Stimulated activated CD8-positive, alpha-beta memory T cell treated with anti-CD3 and anti-CD28 coated beads, Interleukin-4, amount 100 ng/mL, for 24 hours (primary cell): ENCODE measurements at regions not wholly inside any gene's neighbourhood (a gene's known extent, or its start where the extent isn't known, plus 50 kb on each side); places are given as distances from the start of the nearest gene placed in this dataset.

Experiments used
- DNase-seq: peaks from one replicate; pipeline ENCODE4 v3.0.0-alpha.2; 2020; ENCODE audit warnings: low read depth

DNA sequence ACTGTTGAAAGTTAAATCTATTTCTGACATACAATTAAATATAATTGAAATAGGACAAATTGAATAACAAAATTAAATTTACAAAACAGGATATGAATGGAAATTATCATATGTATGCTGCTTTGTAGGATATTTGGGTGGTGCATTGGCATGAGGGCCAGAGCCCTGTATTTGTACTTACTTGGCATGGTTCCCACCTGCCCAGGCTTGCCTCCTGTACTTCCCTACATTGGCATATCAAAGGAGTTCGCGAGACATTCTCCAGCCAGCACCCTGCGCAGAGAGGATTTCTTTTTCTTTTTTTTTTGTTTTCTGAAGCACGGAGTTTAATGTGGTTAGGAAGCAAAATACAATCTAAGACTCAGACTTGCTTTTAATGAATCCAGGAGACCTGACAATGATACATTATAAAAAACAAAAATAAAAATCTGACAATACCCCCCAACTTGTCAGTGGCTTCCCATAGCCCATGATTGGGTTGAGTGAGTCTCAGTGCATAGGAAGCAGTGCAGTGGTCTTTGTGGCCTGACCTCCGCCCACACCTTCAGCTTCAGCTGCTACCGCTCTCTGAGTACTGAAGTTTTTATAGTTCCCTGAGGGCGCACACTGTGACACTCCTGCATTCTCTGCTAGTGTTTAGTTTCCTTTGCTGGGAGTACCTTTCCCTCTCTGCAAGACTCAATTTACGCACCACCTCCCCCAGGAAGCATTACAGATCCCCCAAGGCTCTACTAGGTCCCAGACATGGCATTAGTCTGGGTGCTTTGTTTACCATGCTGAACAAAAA lies 440.8 kb downstream of the UTRN start:
- DNase-seq: peak; percentile 13

DNA sequence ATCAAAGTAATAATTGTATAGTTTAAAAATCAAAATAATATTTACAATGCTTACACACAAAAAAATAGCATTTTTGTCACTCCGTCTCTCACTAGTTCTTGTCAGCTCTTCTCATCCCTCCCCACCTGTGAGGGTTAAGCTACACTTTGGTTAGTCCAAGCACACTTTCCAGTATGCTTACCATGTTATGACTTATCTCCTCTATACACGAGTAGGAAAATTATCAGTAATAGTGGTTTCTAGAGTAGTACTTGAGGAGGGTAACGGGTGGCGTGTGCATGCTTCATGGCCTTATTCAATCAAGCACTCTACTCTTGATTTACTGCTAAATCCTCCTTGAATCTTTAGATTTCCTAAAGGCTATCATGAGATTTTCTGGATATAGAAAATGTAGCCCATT lies 443.7 kb downstream of the UTRN start:
- DNase-seq: no peak

DNA sequence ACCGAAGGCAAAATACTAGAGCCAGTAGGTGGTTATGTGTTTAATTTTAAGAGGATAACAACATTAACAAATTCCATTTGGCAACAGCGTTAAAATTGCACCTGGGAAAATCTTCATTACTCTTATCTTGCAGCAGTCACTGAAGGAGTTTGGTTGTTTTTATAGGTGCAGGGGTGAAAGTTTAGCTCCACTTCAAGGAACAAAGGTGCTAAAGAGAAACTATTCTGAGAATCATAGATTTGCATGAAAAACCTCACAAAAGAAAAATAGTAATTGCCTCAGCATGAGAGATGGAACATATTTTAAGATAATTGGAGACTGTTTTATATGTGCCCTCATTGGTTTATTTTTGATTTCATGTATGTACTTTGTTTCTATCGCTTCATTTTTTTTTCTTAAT lies 444.4 kb downstream of the UTRN start:
- DNase-seq: no peak

DNA sequence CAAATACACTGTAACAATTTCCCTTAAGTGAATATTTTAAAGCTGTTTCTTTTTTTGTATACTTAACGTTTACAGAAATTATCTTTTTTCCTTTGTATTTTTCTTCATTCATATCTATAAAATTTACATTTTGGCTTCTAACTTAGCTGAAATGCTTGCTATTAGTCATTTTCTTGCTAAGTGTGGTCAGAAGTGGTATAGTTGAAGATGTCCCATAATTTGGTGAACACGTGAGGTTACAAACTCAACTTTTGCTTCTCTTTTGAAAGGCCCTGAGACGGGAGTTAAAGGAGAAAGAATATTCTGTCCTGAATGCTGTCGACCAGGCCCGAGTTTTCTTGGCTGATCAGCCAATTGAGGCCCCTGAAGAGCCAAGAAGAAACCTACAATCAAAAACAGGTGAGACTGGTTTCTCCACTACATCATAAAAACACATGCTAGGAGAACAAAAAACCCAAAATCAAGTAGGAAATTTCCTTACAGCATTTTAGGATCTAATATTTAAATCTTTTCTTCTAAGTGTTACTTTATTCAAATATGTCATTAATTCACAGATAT lies 445.0 kb downstream of the UTRN start:
- no peak for DNase-seq

DNA sequence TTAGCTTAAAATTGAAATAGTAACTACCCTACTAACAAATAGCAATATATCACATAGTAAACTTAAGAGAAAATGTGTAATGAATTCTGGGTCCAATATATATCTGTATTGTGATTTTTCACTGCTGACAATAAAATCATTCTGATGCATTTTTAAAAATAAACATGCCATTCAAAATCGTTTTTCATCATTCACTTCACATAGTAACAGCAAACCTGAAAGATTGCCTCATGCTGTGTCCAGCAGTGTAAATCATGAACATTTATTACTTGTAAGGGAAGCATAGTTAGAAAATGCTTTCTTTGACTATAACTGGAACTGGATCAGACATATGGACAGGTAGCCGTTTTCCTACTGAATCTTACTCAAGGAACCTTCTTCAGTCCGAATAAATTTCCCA lies 446.1 kb downstream of the UTRN start:
- DNase-seq: no peak

DNA sequence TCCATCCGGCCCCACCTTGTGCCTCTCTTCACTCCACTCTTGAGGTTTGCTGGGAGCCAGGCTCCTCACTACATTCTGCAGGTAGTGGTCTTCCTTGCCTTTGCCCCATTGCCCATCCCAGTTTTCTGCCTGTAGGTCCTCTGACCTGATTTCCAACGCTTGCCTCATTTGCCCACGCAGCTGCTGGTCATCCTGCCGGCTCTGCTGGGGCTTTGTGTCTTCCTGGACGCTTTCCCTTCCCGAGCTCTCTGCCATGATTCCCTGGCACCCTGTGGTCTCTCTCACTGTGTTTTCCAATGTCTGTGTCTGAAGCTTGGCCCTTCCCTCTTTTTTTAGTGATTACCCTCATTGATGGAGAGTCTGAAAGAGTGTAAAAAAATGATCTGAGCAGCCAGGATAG lies 451.6 kb downstream of the UTRN start:
- no peak for DNase-seq

DNA sequence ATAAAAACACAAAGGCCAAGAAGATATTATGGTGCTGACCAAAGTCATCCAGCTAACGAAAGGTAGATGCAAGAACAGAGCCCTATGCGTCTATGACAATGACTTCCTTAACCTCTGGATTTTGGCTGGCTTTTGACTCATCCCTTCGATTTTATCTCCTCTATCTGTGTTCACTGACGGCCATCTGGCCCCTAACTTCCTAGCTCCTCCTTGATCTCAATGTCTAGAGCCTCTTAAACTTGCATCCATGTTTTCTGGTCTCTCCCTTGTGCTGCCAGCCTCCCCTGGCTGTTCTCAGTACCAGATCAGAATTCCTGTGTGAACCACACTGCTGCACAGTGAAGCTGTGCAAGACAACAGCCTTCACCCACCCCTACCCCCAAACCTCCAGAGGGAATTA lies 452.9 kb downstream of the UTRN start:
- no peak for DNase-seq

DNA sequence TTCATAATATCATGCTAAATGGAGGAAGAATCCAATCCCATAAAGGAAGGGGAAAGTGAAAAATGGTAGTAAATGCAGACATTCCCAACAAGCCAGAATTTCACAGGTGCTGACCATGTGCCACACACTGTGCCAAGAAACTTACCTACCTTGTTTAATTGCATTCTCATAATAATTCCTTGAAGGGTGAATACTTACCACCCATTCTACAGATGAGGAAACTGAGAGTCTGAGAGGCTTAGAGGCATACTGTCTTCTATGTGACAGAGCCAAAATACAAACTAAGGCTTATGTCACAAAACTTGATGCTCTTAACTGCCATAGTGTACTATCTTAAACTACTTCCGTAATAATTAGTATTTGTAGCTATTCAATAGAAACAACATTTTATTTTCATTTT lies 454.7 kb downstream of the UTRN start:
- DNase-seq: no peak

DNA sequence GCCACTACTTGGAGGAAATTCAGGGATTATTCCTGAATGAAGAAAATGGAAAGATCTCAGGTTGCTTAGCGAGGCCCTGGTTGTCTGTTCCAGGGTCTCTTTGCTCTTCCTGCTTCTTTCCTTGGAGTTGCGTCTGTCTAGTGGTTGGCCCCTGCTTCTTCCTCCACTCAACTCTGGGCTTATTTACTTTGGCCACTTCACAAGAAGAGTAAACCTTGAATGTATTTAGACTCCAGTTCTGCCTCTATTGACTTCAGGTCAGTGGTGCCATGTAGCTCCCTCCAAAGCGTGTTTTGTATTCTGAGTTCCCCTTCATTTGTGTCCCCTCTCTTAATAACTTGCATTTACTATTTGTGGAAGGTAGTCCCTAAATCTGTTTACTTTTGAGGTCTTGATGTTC lies 456.5 kb downstream of the UTRN start:
- no peak for DNase-seq

DNA sequence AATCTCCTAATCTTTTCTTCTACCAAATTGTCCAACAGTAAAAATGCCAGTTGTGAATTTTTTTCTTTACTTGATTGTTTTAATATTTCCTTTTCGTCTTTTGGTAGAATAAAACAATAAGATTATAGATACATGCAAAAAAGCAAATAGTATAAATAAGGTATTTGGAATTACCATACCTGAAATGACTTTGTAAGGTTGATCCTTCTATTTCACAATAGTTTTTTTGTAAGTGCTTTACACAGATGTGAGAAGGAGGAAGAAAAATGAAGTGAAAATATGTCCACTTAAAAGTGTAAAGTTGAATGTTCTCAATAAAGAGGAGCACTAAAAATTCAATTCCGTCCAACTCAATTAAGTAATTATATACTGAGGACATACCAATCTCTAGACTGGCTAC lies 457.6 kb downstream of the UTRN start:
- DNase-seq: no peak

DNA sequence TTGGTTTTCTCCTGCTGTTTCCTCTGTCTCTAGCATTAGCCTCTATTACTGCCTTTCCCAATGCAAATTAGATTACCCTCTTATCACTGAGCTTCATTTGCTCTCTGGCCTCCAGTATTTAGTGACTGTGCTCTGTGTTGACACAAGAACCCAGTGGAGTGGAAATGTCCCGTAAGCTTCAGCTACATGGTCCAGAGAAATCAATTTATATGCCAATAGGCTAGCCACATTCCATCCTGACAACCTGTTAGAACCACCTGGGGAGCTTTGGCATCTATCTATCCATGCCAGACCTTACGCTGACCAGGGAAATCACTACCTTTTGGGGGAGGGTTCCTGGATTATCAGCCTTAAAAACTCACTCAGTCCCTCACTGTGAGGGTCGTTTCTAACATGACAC lies 459.6 kb downstream of the UTRN start:
- no peak for DNase-seq

DNA sequence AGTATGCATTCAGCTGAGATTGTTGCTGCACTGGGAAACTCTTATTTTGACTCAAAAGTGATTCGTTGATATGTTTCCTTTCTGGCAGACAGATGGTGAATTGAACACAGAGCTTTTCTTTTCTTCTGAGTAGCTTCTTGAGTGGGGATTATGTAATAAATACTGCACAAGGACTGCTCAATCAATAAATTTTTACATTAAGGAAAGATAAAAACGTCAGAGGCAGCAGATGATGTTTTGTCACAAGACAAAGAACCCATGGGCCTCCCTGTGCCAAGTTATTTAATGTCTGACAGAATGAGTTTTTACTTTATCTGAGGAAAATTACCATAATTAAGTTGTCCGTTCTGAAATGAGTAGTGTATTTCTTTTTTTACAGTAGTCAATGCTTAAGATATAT lies 460.3 kb downstream of the UTRN start:
- no peak for DNase-seq

DNA sequence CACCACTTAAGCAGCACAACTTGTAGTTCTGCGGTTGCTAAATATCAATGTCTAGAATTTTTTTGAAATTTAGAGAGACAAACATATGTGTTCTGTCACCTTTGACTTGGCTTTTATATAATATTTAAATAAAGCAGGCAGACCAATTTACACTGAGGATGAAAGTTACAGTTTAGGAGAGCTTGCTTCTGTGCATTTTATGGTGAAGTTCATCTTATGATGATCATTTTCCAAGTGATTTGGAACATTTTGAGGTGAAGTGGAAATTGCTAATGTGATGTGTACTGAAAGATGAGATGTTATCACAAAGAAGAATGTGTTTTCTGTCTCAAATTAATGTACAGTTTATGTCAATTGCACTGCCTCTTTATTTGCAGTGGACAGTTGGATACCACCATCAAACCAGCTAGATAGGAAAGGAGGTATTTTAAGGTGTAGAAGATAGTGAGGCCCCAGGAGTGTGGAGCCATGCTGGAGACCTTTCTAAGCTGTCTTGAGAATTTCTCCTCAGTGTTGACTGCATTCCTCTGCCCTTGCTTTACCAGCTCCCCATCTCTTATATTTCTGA lies 461.9 kb downstream of the UTRN start:
- DNase-seq: no peak

DNA sequence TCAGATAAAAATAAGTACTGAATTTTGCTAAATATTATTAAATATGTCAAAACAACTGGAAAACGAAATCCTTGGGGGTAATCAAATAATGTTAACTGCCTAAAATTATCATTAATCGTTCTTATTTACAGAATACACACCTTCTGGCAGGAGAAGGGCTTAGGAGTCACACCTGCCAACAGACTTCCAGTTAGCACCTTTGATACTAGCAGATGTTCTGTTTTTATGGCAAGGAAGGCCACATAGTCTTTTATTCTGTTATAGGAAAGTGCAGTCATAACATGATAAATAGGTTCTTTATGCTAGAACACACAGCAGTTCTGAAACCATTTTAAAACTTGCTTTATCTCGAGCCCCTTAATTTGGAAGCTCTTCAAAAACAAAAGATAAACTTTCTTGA lies 464.1 kb downstream of the UTRN start:
- no peak for DNase-seq

DNA sequence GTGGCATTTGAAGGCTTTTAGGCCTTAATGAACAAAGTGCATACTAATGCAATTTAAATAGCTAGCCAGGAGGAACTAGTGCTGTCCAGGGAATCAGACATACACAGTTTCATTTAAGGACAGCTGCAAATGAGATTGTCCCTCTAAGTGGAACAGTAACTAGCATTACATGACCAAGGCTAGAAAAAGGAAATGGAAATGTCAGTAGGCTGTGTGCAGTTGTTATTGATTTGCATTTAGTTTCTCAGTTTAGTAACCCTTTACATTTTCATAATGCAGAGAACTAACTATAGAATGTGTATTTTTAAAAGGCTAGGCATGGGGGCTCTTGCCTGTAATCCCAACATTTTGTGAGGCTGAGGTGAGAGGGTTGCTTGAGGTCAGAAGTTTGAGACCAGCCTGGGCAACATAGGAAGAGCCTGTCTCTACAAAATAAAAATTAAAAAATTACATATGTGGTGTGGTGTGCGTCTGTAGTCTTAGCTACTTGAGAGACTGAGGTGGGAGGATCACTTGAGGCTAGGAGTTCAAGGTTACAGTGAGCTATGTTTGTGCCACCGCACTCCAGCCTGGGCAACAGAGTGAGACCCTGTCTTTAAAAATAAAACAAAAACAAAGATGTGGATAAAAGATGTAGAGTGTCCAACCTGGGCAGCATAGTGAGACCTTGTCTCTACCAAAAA lies 468.0 kb downstream of the UTRN start:
- no peak for DNase-seq

DNA sequence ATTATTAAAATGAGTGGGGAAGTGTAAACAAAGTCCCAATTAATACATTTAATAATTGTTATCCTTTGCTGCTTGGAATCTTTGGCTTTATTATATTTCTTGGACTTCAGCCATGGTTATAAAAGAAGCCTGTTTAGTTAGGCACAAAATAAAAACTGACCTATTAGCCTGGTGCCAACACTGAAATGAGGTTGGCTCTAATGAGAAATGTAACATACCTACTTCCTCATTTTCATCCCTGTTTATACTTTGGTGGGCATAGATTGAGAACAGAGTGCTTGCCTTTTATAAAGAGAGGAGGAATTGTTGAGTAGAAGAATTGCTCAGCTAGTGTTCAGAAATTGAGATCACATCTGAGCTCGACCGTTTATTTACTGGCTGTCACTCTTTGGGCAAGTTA lies 471.3 kb downstream of the UTRN start:
- no peak for DNase-seq

DNA sequence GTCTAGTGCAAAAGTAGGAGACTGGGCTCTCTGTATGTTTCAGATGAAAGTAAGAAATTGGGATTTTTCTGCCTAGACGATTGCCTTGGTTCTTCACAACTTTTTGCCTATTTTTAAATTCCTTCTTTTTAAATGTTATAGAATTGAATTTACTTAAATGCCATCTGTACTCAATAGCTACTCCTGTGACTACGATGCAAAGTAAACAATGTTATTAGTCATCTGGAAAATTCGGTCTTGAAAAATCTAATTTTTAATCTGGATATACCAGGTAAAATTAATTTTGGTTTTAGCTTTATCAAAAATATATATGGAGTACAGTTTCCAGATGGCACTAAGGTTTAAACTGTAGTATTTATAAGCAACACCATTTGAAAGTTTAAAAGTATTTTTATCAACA lies 472.2 kb downstream of the UTRN start:
- DNase-seq: no peak

DNA sequence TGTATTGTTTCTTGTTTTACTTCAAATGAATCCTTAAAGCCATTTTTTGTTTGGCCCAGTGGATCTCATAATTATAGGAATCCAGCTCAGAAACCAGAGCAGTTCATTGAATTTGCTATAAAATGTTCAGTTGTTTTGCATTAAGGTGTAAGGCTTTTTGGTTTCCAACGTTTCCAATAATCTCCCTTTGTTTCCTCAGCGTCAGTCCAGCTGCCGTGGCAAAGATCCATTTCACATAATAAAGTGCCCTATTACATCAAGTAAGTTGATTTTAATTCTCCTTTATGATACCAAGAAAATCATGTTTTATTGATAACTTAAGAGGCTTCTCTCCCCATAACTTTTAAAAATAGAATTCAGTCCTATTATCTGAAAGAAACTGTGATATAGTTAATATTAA lies 472.6 kb downstream of the UTRN start:
- no peak for DNase-seq

DNA sequence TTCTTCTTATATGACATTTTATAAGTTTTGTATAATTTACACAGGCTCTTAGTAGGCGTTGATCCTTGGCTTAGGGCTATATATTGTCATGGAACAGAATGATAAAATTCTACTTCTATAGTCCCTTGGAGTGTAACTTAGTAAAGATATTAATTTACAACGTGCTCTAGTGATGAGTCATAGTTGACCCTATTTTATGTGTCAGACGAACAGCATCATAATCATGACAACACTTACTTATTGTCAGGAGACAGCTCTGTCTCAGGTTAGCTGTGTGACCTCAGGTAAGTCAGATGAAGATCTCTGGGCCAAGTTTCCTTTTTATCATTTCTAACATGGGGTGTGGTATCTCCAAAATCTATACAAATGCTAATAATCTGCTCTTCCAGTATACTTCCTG lies 473.5 kb downstream of the UTRN start:
- DNase-seq: no peak

DNA sequence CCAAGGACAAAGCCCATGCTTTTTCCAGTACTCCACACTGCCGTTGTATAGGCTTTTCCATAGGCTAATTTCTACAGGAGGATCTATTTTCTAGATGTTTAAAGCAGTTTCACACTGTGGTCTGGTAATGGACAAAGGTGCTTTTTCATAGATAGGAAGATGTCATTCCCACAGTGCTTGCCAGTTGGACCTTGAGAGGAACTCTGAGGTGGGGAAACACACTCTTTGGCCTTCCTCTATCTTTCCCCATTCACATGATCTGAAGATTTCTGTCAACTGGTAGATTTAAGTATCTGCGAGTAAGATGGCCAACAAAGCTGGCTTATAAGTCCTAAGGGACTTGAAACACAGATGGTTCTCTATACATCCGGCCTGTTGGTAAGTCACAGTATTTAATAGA lies 477.3 kb downstream of the UTRN start:
- no peak for DNase-seq

DNA sequence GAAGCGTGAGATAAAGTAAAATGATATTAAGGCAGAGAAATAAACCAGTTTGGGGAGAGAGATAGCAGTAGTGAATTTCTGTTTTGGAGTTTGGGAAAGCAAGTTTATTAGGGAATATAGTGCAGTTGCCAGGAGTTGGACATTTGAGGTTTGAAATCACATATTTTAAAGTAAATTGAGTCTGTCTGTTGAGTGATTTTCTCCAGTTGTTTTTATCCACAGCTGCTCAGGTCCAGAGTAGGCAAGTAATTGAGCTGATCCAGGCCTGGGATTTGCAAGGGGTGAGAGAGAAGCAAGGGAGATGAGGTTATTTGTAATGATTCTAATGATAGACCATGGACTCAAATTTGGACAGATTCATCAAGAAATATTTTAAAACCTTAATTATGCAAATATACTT lies 481.9 kb downstream of the UTRN start:
- DNase-seq: no peak

DNA sequence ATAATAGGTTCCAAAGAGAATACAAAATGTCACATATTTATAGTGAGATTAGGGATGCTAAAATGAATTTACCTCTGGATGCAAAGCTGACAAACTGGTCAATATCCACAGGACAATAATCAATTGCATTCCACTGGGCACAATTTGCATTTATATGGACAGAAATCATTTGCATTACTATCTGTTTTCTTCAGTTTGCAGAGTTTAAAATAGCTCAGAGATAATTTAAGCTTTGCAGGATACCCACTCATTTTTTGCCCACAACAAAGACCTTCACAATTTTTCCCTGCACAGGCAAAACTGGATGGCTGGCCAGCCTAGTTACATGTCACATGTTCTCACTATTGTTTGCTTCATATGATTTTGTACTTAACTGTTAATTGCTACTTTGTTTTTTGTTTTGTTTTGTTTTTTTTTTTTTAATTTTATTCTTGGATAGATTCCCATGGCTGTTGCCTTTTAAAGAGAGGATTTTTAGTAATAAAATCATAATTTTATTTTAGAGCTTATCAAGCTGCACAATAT lies 483.5 kb downstream of the UTRN start:
- DNase-seq: no peak

DNA sequence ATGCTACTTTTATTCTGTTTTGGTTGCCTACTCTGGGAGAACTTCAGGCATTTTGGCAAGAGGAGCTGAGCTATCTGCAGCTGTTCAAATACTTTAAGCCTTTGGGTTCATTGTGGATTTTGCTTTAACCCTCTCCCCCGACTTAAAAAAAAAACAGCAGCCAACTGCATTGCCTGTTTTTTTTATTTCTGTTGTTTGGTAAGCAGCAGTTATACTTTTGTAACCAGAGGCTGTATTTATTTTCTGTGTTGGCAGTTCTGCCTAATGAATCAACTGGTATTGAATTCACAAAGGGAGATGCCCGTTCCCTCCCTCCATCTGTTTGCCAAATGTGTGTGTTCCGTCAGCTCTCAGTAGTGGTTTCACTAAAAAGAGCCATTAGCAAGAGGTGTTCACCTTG lies 484.0 kb downstream of the UTRN start:
- DNase-seq: no peak
